Caco-2 (cell line): ENCODE measurements at regions not wholly inside any gene's neighbourhood (a gene's known extent, or its start where the extent isn't known, plus 50 kb on each side); places are given as distances from the start of the nearest gene placed in this dataset.

Experiments used
- BruUV-seq: library from RNA; stranded (reverse); fragments of 400-500 nt; replicated peaks from 2 replicates; lab custom pipeline; 2021; lab: Mats Ljungman, UMichigan
- CTCF ChIA-PET: fragments of 300-600 bp; sonication (Branson Sonifier 250); formaldehyde crosslinking; loops from one replicate; lab custom pipeline; 2022; ENCODE audit warnings: antibody characterized with exemption; lab: Charles Lee
- POLR2A ChIA-PET: fragments of 300-600 bp; sonication (Branson Sonifier 250); formaldehyde crosslinking; loops from one replicate; lab custom pipeline; 2022; ENCODE audit warnings: antibody characterized with exemption; lab: Charles Lee
- DNase-seq, 2 experiments: peaks; one replicate each; pipeline versions ENCODE4 v3.0.0 to v3.0.0-alpha.2; 2020 to 2022
- H3K27me3 ChIP-seq: replicated peaks from 2 replicates; pipeline ENCODE4 v1.6.0; 2011; ENCODE audit warnings: low read length; ENCODE audit not compliant: control insufficient read depth, insufficient read depth
- H3K36me3 ChIP-seq: 2 replicates; pipeline ENCODE4 v1.5.1; 2011; ENCODE audit warnings: low read length; ENCODE audit not compliant: control insufficient read depth, insufficient read depth
- H3K4me1 ChIP-seq: fragments of 250-450 bp; sonication (Bioruptor Pico); 2 replicates; pipeline ENCODE4 v1.5.1; 2020; ENCODE audit warnings: mild to moderate bottlenecking
- H3K4me3 ChIP-seq: 2 replicates; pipeline ENCODE4 v1.5.1; 2011; ENCODE audit warnings: low read depth, mild to moderate bottlenecking, control low read depth, low read length
- H3K9me3 ChIP-seq: fragments of 250-450 bp; sonication (Bioruptor Pico); 2 replicates; pipeline ENCODE4 v1.5.1; 2020; ENCODE audit warnings: mild to moderate bottlenecking, moderate library complexity
- H3K27ac Mint-ChIP-seq: one replicate; pipeline ENCODE4 v1.8.0; 2022; ENCODE audit warnings: mixed read lengths; ENCODE audit not compliant: unreplicated experiment
- H3K27me3 Mint-ChIP-seq: one replicate; pipeline ENCODE4 v1.8.0; 2022; ENCODE audit warnings: mixed read lengths; ENCODE audit not compliant: insufficient read depth, unreplicated experiment
- H3K36me3 Mint-ChIP-seq: one replicate; pipeline ENCODE4 v1.8.0; 2022; ENCODE audit warnings: mild to moderate bottlenecking, mixed read lengths; ENCODE audit not compliant: insufficient read depth, unreplicated experiment
- H3K4me1 Mint-ChIP-seq: one replicate; pipeline ENCODE4 v1.8.0; 2022; ENCODE audit warnings: low read depth, mixed read lengths; ENCODE audit not compliant: unreplicated experiment
- H3K4me3 Mint-ChIP-seq: one replicate; pipeline ENCODE4 v1.8.0; 2022; ENCODE audit warnings: mild to moderate bottlenecking, moderate library complexity, mixed read lengths; ENCODE audit not compliant: unreplicated experiment
- H3K9me3 Mint-ChIP-seq: one replicate; pipeline ENCODE4 v1.8.0; 2022; ENCODE audit warnings: mixed read lengths; ENCODE audit not compliant: unreplicated experiment
- intact Hi-C: fragments of 100-400 bp; cut with micrococcal nuclease; formaldehyde crosslinking; loops from one replicate; pipeline ENCODE4 v1.10.0; 2022; ENCODE audit not compliant: unreplicated experiment
- TF ChIP-seq, protein P1 (sequence below), 2 experiments: fragments of 200-600 bp in 1 of 2; IDR thresholded peaks; 1 replicate in 1 of 2; 2 replicates in 1 of 2; pipeline versions ENCODE4 v1.5.1 to v1.8.0; 2011 to 2022; ENCODE audit warnings: antibody characterized with exemption in 1 of 2, control low read depth in 1 of 2, inconsistent platforms in 1 of 2, low read depth in 1 of 2, low read length in 1 of 2, mild to moderate bottlenecking in 1 of 2, moderate library complexity in 1 of 2; ENCODE audit not compliant: insufficient read depth in 1 of 2, severe bottlenecking in 1 of 2, unreplicated experiment in 1 of 2

DNA sequence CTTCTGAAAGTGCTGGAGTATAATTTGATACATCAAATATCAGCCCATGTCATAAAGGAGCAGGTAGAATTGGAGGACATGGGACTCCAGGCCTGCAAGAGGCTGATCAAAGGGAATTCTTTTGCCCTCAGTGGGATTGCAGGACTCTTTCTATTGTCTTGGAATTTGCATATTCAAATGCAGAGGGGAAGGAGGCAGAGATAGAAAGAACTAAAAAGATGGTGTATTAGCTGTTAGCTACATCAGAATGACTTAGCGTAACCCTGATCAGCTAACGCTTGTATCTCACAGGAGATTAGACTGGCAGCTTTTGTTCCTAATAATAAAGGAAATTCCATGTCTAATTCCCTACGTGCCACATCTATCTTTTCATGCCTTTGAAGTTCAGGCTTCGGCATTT lies 1014.7 kb upstream of the RBFOX1 start:
- H3K36me3 Mint-ChIP-seq: no peaks in the 10 kb centered on the region
- intact Hi-C loops: no loop called here
- POLR2A ChIA-PET: no interaction called here

DNA sequence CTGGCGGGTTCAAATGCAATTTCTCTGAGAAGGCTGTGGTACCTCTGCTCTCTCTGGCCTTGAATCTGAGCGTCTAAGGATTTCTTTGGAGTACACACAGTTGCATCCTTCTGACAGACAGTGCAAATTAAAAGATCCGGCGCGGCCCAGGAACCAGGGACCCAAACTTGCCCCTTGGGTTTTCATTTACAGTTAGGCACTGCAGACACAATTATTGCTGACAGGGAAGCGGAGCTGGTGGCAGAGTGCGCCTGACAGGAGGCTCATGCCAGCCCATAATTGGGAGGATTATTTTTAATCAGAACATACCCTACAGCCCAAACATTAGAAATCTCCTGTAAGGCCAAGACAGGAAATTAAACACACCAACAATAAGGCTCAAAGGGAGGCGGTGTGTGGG lies 1023.4 kb upstream of the RBFOX1 start:
- ChIA-PET CTCF (no interaction called here), POLR2A (no interaction called here)
- Mint-ChIP-seq H3K36me3 (no peaks in the 10 kb centered on the region), H3K27ac (no peak overlapping the region), H3K4me3 (no peak overlapping the region), H3K27me3 (no peaks in the 10 kb centered on the region), H3K4me1 (no peaks in the 10 kb centered on the region), H3K9me3 (no peaks in the 10 kb centered on the region)
- intact Hi-C loops: no loop called here
- H3K9me3 ChIP-seq: no peaks in the 10 kb centered on the region
- no peaks in the 10 kb centered on the region for H3K36me3 ChIP-seq
- DNase-seq: no peak
- no peaks in the 10 kb centered on the region for H3K27me3 ChIP-seq
- no peaks in the 10 kb centered on the region for H3K4me1 ChIP-seq
- no peak overlapping the region for H3K4me3 ChIP-seq
- TF ChIP-seq, protein P1, sequence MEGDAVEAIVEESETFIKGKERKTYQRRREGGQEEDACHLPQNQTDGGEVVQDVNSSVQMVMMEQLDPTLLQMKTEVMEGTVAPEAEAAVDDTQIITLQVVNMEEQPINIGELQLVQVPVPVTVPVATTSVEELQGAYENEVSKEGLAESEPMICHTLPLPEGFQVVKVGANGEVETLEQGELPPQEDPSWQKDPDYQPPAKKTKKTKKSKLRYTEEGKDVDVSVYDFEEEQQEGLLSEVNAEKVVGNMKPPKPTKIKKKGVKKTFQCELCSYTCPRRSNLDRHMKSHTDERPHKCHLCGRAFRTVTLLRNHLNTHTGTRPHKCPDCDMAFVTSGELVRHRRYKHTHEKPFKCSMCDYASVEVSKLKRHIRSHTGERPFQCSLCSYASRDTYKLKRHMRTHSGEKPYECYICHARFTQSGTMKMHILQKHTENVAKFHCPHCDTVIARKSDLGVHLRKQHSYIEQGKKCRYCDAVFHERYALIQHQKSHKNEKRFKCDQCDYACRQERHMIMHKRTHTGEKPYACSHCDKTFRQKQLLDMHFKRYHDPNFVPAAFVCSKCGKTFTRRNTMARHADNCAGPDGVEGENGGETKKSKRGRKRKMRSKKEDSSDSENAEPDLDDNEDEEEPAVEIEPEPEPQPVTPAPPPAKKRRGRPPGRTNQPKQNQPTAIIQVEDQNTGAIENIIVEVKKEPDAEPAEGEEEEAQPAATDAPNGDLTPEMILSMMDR (IDR thresholded peaks at IDR 0.05; ENCODE audit: insufficient read depth in 1 of 2, low read depth in 1 of 2, low read length in 1 of 2, severe bottlenecking in 1 of 2, unreplicated experiment in 1 of 2): no peak
- no TSS peak for BruUV-seq

More for the DNA sequence above, 1014.7 kb upstream of the RBFOX1 start:
- H3K9me3 Mint-ChIP-seq: no peaks in the 10 kb centered on the region
- no peaks in the 10 kb centered on the region for H3K4me1 Mint-ChIP-seq
- no peaks in the 10 kb centered on the region for H3K27me3 Mint-ChIP-seq
- Histone ChIP-seq H3K36me3 (no peaks in the 10 kb centered on the region), H3K27me3 (no peaks in the 10 kb centered on the region), H3K4me3 (no peak overlapping the region), H3K9me3 (no peaks in the 10 kb centered on the region), H3K4me1 (no peaks in the 10 kb centered on the region)
- H3K4me3 Mint-ChIP-seq: no peak overlapping the region
- no peak for DNase-seq
- TF ChIP-seq, protein P1 (IDR thresholded peaks at IDR 0.05; ENCODE audit: insufficient read depth in 1 of 2, low read depth in 1 of 2, low read length in 1 of 2, severe bottlenecking in 1 of 2, unreplicated experiment in 1 of 2): no peak
- H3K27ac Mint-ChIP-seq: no peak overlapping the region
- CTCF ChIA-PET: no interaction called here
- BruUV-seq: no TSS peak

DNA sequence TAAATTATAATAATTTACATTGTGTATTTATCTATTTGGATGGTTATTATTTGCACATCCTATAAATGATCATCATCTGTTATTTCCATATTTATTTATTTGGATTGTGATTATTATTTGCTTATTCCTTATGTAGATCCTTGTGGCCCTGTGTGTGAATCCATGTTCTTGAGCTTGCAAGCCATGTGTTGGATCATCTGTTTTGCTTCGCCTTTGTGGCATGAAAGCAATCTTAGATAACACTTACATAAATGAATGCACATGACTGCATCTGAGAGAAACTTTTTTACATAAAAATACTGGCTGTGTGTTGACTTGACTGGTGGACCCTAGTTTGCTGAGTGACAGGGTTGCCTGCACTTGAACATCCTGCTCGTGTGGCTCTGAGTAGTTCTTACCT lies 1024.5 kb upstream of the RBFOX1 start:
- Mint-ChIP-seq H3K4me3 (no peak overlapping the region), H3K27ac (no peak overlapping the region), H3K36me3 (no peaks in the 10 kb centered on the region), H3K27me3 (no peaks in the 10 kb centered on the region), H3K4me1 (no peaks in the 10 kb centered on the region), H3K9me3 (no peaks in the 10 kb centered on the region)
- ChIA-PET POLR2A (no interaction called here), CTCF (no interaction called here)
- Histone ChIP-seq H3K4me1 (no peaks in the 10 kb centered on the region), H3K36me3 (no peaks in the 10 kb centered on the region), H3K27me3 (no peaks in the 10 kb centered on the region), H3K4me3 (no peak overlapping the region), H3K9me3 (no peaks in the 10 kb centered on the region)
- BruUV-seq: no TSS peak
- TF ChIP-seq, protein P1 (IDR thresholded peaks at IDR 0.05; ENCODE audit: insufficient read depth in 1 of 2, low read depth in 1 of 2, low read length in 1 of 2, severe bottlenecking in 1 of 2, unreplicated experiment in 1 of 2): no peak
- no peak for DNase-seq
- intact Hi-C loops: no loop called here
